ENCODE measurements at regions not wholly inside any gene's neighbourhood (a gene's known extent, or its start where the extent isn't known, plus 50 kb on each side); places are given as distances from the start of the nearest gene placed in this dataset.

- no peak for DNase-seq
Measured at GRCh38 chr20:48324744-48325143, 503.1 kb downstream of the PREX1 start.

DNA sequence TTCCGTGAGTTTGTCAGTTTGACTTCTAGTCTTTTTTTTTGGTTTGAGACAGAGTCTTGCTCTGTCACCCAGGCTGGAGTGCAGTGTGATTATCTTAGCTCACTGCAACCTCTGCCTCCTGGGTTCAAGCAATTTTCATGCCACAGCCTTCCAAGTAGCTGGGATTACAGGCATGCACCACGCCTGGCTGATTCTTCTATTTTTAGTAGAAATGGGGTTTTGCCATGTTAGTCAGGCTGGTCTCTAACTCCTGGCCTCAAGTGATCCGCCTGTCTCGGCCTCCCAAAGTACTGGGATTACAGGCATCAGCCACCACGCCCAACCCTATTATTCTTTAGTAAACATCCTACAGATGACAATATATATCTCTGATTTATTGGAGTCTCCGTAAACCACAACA, 506.5 kb downstream of the PREX1 start:
- DNase-seq, result no peak

- no peak for DNase-seq
Measured at GRCh38 chr20:48319943-48320584, 507.7 kb downstream of the PREX1 start.

DNA sequence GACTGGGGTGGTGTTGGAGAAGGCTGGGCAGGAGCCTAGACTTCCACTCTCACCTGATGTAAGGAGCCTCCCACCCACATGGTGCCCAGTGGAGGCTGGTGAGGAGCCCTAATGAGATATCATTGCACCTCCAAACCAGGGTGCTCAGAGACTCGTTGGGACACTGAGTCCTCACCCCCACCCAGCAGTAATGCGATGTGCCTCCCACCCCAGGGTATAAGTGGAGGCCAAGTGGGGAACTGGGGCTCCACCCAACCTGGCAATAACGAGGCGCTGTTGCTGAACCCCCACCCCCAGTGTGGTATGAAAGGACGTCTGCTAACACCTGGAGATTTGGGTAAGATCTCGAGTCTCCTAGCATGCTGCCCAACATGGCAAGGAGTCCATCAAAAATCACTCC, 510.2 kb downstream of the PREX1 start:
- DNase-seq, result no peak

- DNase-seq, result no peak
Measured at GRCh38 chr20:48314925-48315592, 512.7 kb downstream of the PREX1 start.

GRCh38 chr20:48313324-48313723, 514.5 kb downstream of the PREX1 start:
- no peak for DNase-seq

DNA sequence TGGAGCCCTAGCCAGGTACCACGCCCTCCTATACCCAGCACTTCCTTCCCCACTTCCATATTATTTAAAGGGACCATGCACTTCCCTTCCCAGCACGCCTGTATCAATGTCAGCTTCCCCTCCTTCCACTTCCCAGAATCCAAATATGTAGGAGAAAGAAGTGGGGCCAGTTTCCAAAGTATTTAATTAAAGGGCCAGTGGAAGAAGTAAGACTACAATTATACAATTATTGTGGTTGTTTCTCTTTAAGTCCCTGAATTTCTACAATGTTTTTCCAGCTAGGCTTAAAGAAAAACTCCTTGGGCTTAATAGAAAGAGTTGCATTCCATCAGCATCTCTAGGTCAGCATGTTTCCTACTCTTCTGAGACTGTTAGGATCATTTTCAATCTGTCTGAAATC, 515.8 kb downstream of the PREX1 start:
- DNase-seq, result no peak

- no peak for DNase-seq
Measured at GRCh38 chr20:48310305-48310704, 517.5 kb downstream of the PREX1 start.

GRCh38 chr20:48309293-48309692, 518.5 kb downstream of the PREX1 start:
- no peak for DNase-seq

DNA sequence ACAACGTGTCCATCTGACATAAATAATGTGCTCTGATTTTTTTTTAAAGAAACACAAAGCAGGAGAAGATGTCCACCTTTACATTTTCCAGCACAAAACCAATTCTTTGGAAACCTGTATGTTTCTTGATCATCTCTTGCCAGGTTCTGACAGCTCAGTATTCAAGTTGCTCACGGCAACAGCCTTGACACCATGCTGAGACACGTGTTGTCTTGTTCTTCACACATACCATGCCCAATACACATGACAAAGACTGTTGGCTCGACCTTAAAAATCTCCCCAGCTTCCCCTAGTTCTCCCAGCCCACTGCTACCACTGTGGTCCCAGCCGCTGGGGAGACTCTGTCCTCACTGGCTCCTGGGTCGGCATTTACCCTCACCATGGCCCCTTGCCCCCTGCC, 518.9 kb downstream of the PREX1 start:
- DNase-seq, result no peak

DNA sequence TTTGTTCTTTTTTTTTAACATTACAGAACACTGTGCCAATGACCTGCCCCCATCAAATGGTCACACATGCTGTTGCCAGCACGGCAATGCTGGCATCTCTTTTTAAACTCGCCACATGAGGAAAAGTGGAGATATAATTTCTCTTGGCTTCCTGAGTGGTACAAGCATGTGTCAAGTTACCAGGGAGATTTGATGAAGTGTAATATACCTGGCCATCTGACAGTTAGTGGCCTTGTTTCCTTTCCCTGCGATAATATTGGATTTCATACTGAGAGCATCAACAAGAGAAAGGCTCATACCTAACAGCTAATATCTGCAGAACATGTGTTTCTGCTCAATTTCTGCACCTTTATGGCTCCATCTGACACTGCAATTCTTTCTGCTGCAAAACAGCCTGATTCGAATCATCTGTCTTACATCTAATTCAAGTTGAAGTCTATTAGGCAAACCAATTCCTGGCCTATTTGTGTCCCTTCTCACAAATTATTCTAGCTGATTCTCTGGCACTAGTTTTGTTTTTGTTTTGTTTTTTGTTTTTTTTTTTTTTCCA, 519.5 kb downstream of the PREX1 start:
- peak; percentile 34 for DNase-seq

GRCh38 chr20:48307277-48307676, 520.5 kb downstream of the PREX1 start:
- no peak for DNase-seq

GRCh38 chr20:48302844-48303542, 517.7 kb upstream of the SULF2 start:
- no peak for DNase-seq

- DNase-seq, result no peak
Measured at GRCh38 chr20:48302149-48302548, 516.9 kb upstream of the SULF2 start.

DNA sequence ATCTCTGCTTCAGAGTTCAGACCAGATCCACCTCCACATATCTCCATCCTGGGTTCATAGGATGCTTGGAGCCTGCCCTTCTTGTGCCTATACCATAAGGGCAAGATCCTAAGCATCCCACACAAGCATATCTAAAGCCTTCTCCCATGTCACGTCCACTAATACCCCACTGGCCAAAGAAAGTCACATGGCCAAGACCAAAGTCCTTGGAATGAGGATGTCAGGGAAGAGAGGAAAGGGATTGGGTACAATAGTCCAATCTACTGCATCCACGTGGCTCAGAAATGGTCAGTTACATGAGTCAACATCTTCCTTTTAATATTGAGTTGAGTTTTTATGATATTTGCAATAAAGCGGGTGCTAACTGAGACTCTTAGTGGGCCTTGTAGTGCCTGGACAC, 515.9 kb upstream of the SULF2 start:
- no peak for DNase-seq

- DNase-seq, result no peak
Measured at GRCh38 chr20:48300529-48300928, 515.2 kb upstream of the SULF2 start.

GRCh38 chr20:48298851-48299484, 513.7 kb upstream of the SULF2 start:
- DNase-seq, result peak; percentile 94

GRCh38 chr20:48298433-48298832, 513.2 kb upstream of the SULF2 start:
- DNase-seq, result no peak

DNA sequence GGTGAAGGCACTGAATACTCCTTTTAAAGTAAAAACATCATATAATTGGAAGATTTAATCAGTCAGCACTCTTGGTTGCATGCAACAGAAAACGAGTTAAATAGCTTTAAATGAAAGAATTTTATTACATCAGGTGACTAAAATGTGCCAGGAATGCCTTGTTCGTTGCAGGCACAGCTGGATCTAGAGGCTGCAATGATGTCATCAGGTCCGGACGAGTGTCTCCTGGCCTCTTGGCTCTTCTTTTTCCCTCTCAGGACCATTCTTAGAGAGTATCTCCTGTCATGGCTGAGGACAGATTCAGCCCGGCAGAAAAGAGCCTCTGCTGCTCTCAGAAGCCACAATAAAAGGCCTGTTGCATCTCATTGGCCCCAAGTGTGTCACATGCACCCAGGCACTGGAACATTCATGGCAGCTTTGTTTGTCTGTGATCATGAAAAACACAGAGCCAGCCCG, 510.7 kb upstream of the SULF2 start:
- no peak for DNase-seq

- peak; percentile 23 for DNase-seq
Measured at GRCh38 chr20:48295445-48295903, 510.2 kb upstream of the SULF2 start.

DNA sequence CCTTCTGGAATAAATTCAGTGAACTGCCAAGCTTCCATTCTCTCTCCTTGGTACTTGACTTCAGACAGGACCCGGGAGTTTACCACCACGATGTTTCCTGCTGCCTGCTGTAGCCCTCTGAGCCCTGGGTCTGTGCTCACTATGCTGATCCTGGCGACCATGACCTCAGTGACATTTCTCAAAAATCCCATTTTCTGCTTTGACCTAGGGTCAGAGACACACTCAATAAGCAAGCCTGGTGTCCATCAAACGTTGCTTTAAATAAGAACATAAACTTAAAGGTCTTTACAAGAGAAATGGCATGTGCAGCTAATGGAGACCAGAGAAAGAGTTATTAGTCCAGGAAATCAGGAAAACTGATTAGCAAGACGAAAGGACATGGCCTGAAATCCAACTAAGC, 509.7 kb upstream of the SULF2 start:
- DNase-seq, result no peak

GRCh38 chr20:48294196-48294595, 508.9 kb upstream of the SULF2 start:
- peak; percentile 30 for DNase-seq

- no peak for DNase-seq
Measured at GRCh38 chr20:48293671-48294070, 508.4 kb upstream of the SULF2 start.

All from NCI-H1092 treated with DMSO at 0.1 percent for 48 hours (cell line).